ENCODE measurements at regions not wholly inside any gene's neighbourhood (a gene's known extent, or its start where the extent isn't known, plus 50 kb on each side); places are given as distances from the start of the nearest gene placed in this dataset.

- no peak for TF ChIP-seq CTCF (IDR thresholded peaks at IDR 0.05)
- no peak for TF ChIP-seq POLR2A (IDR thresholded peaks at IDR 0.05)
Observed at GRCh38 chr2:54042897-54043620, 72.3 kb upstream of the PSME4 start.
